ENCODE measurements at regions not wholly inside any gene's neighbourhood (a gene's known extent, or its start where the extent isn't known, plus 50 kb on each side); places are given as distances from the start of the nearest gene placed in this dataset.

DNA sequence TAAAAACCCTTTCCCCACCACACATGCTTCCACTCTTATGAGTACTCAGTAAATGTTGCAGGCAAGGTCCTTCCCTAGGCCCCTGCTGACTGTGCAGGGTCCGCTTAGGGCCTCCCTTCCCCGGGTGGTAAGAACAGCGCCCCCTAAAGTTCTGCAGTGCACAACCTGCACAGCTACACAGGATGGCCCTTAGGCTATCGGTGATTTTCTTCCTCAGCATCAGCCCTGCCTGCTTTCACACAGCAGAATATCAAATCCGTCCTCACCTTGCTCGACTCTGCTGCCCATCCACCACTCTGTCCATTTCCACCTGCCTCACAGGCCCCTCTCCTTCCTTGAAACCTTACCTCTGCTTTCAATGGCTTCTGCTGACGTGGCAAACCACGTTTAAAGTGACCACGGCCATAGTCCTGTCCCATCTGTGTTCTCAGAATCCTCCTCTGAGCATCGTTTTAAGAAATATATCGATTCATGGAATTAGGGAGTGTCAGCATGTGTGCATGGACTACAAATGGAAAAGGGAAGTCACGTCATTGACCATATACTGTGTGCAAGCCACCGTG lies 51.4 kb upstream of the TMEM132E start:
- H3K36me3 Mint-ChIP-seq = no peaks in the 10 kb centered on the region
- peaks cover 23 to 49% (median 38%) of the 10 kb centered on the region in 5 donors for H3K27me3 Mint-ChIP-seq
- H3K4me1 Mint-ChIP-seq = peaks cover 0 to 2% (median 0%) of the 10 kb centered on the region in 4 donors
- DNase-seq = no peak
- H3K9me3 Mint-ChIP-seq = no peaks in the 10 kb centered on the region
- H3K4me3 Mint-ChIP-seq = no peak overlapping the region
- no peak overlapping the region for H3K27ac Mint-ChIP-seq
- no peak for ATAC-seq
- POLR2A ChIA-PET = no interaction called here

DNA sequence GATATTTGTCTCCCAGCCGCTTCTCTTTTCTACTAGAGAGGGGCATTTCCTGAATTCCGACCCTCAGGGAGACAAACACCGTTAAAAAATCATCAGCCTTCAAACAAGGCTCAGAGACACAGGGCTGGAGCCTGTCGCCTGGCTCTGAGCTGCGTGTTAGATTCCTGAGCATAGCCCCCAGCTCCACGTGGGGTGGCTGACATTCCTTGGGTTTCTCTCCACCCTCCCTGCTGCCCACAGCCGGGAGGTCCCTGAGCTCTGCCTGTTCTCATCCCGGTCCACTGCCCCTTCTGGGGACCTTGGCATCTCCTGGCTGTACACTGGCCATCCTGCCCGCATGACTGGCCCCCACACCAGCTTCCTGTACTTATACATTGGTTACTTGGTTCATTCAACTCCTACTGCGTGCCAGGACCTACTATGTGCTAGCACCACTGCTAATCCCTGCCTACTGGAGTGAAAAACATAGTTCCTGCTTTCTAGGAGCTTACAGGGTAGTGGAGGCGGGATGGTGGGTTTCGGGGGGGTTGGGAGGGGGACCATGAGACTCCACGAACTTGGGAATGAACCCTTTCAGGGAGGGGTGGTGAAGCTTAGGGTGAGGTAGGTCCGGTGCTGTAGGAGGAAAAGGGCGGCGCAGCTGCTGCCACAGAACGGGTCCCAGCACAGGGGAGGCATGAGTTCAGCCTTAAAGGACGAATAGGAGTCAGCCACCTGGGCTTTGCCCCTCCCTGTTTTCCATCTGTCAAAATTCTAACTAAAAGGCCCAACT lies 52.1 kb upstream of the TMEM132E start:
- DNase-seq (no peak), ATAC-seq (no peak)
- Mint-ChIP-seq H3K27me3 (peaks cover 23 to 47% (median 32%) of the 10 kb centered on the region in 5 donors), H3K4me1 (peaks cover 0 to 2% (median 0%) of the 10 kb centered on the region in 4 donors), H3K9me3 (no peaks in the 10 kb centered on the region), H3K4me3 (no peak overlapping the region), H3K27ac (no peak overlapping the region), H3K36me3 (no peaks in the 10 kb centered on the region)
- POLR2A ChIA-PET = no interaction called here

DNA sequence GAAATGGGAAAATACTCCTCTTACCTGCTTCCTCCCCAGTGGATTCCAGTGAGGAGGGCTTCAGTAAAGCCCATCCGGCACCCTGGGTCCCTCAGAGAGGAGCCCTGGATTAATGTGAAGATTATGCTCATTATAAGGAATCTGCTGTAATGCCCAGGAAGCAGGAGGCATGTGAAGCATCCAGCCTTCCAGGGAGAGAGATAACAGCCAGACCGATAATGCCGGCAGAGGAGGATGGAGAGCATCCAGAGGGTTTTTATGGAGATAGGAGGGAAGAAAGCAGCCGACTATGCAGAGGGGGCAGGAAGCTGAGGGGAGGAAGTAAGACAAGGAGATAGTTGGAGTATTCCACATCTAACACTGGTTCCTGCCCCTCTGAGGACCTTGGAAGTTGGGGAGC lies 53.7 kb upstream of the TMEM132E start:
- Mint-ChIP-seq H3K36me3 (no peaks in the 10 kb centered on the region), H3K27ac (no peak overlapping the region), H3K9me3 (no peaks in the 10 kb centered on the region), H3K4me1 (peaks cover 0 to 2% (median 0%) of the 10 kb centered on the region in 4 donors), H3K27me3 (peaks cover 19 to 31% (median 24%) of the 10 kb centered on the region in 5 donors), H3K4me3 (no peak overlapping the region)
- DNase-seq (no peak), ATAC-seq (no peak)
- POLR2A ChIA-PET = no interaction called here

DNA sequence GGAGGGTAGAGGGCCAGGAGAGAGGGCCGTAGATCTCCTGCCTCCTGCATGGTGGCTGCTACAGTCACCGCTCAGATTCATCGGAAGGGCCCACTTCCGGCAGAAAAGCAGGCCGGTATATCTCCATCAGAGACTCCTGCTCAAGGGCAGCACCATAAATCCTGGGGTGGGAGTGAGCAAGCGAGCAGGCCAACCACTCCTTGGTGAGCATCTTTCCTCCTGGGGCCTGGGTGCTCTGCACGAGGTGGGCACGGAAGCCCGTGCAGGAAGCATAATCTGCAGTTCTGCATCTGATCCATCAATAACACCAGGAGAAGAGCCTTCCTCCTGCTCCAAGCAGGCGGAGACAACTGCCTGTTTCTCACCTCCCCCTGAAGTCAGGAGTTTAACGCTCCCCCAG lies 57.4 kb upstream of the TMEM132E start:
- H3K9me3 Mint-ChIP-seq = no peaks in the 10 kb centered on the region
- POLR2A ChIA-PET = no interaction called here
- H3K4me3 Mint-ChIP-seq = no peak overlapping the region
- no peak for ATAC-seq
- H3K27ac Mint-ChIP-seq = no peak overlapping the region
- peaks cover 0 to 12% (median 6%) of the 10 kb centered on the region in 5 donors for H3K27me3 Mint-ChIP-seq
- DNase-seq = no peak
- no peaks in the 10 kb centered on the region for H3K36me3 Mint-ChIP-seq
- peaks cover 0 to 1% (median 0%) of the 10 kb centered on the region in 4 donors for H3K4me1 Mint-ChIP-seq

DNA sequence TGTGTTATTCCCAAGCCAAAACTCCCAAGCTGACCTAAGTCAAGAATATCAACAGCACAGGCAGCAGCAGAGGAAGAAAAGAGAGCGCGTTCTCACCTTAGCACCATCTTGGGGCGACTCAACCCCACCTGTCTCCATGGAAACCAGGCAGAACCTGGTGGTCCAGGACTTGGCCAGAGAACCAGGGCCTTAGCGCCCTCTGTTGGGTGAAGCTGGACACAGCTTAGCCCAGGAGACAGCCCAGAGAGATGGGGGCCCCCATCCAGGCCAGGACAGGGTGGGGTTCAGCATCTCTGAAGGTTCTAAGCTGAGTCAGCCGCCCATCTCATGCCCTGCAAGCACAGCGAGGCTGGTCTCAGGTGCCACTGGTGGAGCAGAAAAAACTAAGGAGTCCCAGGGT lies 60.1 kb upstream of the TMEM132E start:
- DNase-seq (no peak), ATAC-seq (no peak)
- H3K27me3 Mint-ChIP-seq = peaks cover 3 to 28% (median 15%) of the 10 kb centered on the region in 5 donors
- H3K27ac Mint-ChIP-seq = no peak overlapping the region
- no peaks in the 10 kb centered on the region for H3K36me3 Mint-ChIP-seq
- H3K4me1 Mint-ChIP-seq = peaks cover 0 to 1% (median 0%) of the 10 kb centered on the region in 4 donors
- no peaks in the 10 kb centered on the region for H3K9me3 Mint-ChIP-seq
- POLR2A ChIA-PET = no interaction called here
- H3K4me3 Mint-ChIP-seq = no peak overlapping the region

DNA sequence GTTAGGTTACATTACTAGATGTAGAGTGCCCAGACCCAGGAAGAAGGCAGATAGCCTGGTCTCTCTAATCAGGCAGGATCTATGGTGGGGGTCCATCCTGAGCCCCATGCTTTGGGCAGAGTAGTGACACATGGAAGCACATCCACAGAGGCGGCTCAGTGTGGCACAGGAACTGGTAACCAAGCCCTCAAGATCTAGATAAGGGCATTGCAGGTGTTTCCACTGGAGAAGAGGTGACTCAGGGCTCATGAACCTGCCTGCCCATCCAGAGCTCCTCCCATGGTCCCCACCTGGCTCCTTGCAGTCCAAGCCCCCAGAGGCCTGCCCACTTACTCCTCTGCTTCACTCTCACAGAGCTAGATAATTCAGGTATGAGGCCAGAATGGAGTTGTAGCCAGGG lies 62.0 kb upstream of the TMEM132E start:
- DNase-seq (no peak), ATAC-seq (no peak)
- Mint-ChIP-seq H3K9me3 (no peaks in the 10 kb centered on the region), H3K4me1 (peaks cover 0 to 1% (median 0%) of the 10 kb centered on the region in 4 donors), H3K27me3 (peaks cover 3 to 28% (median 16%) of the 10 kb centered on the region in 5 donors), H3K4me3 (no peak overlapping the region), H3K27ac (peak overlapping the region in 1 of 10 donors; percentile 47), H3K36me3 (no peaks in the 10 kb centered on the region)
- POLR2A ChIA-PET = no interaction called here

DNA sequence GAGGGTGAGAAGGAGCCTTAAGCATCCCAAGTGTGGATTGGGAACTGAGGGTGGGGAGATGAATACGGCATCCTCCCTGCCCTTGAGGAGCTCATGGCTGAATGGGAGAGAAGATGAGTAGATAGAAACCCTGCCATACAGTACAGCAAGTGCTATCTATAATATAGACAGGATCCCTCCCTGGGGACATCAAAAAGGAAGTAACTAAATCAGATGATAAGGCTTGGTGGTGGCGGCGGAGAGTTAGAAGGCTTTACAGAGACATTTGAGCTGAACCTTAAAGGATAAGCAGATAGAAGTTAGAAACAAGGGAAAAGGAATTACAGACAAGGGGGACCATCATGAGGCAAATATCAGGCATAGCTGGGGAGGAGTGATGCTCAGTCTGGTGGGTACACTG lies 67.5 kb upstream of the TMEM132E start:
- no peak for ATAC-seq
- no peak overlapping the region for H3K27ac Mint-ChIP-seq
- H3K9me3 Mint-ChIP-seq = no peaks in the 10 kb centered on the region

DNA sequence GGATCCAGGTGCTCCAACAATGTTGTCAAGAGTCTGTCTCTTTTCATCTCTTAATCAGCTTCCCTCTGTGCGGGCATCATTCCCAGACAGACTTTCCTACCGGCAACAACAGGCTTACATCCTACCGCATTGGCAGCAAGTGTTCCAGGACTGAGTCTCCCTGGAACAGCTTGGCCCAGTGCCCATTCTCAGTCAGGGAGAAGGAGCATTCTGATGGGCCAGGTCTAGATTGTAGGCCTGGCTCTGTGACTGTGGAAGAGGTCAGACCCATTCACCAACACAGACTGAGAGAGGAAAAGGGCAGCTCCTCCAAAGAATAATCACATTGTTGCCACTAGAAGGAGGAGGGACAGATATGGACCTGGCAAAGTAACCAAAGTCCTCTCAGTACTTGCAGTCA lies 68.1 kb upstream of the TMEM132E start:
- Mint-ChIP-seq H3K36me3 (no peaks in the 10 kb centered on the region), H3K27ac (peak overlapping the region in 1 of 10 donors; percentile 4), H3K9me3 (no peaks in the 10 kb centered on the region), H3K4me3 (no peak overlapping the region), H3K4me1 (no peaks in the 10 kb centered on the region), H3K27me3 (peaks cover 27 to 66% (median 35%) of the 10 kb centered on the region in 5 donors)
- DNase-seq = no peak
- no peak for ATAC-seq
- POLR2A ChIA-PET = no interaction called here

More for the DNA sequence above, 67.5 kb upstream of the TMEM132E start:
- no peaks in the 10 kb centered on the region for H3K36me3 Mint-ChIP-seq
- H3K4me1 Mint-ChIP-seq = peaks cover 0 to under 1% (median 0%) of the 10 kb centered on the region in 4 donors
- no peak for DNase-seq
- no peak overlapping the region for H3K4me3 Mint-ChIP-seq
- peaks cover 20 to 66% (median 31%) of the 10 kb centered on the region in 5 donors for H3K27me3 Mint-ChIP-seq
- POLR2A ChIA-PET = no interaction called here

DNA sequence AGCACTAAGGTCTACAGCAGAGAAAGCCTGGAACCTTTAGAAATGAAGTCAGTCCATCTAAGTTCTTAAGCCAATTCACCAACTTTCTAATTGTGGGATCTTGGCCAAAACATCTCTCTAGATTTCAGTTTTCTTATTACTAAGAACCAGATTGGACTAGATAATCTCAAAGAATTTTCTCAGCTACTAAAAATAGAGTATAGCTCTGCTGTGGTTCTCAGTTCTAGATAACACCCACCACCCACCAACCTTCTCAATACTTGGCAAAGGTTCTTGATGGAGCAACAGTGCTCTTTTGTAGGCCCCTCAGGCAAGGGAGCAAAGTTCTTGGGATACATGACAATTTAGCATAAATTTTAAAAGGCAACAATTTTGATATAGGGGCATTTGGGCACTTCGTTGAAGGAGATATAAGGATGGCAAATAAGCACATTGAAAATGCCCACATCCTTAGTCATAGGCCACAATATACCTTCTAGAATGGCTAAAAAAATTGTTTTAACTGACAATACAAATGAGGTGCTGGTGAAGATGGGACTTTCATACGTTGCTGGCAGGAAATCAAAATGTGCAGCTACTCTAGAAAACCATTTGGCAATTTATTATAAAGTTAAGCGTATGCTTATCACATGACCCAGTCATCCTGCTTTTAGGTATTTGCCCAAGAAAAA lies 74.4 kb upstream of the TMEM132E start:
- no peak overlapping the region for H3K4me3 Mint-ChIP-seq
- no peak overlapping the region for H3K27ac Mint-ChIP-seq
- ATAC-seq (no peak), DNase-seq (no peak)
- POLR2A ChIA-PET = no interaction called here
- no peaks in the 10 kb centered on the region for H3K4me1 Mint-ChIP-seq
- H3K36me3 Mint-ChIP-seq = no peaks in the 10 kb centered on the region
- no peaks in the 10 kb centered on the region for H3K9me3 Mint-ChIP-seq
- H3K27me3 Mint-ChIP-seq = peaks cover 29 to 56% (median 50%) of the 10 kb centered on the region in 5 donors

DNA sequence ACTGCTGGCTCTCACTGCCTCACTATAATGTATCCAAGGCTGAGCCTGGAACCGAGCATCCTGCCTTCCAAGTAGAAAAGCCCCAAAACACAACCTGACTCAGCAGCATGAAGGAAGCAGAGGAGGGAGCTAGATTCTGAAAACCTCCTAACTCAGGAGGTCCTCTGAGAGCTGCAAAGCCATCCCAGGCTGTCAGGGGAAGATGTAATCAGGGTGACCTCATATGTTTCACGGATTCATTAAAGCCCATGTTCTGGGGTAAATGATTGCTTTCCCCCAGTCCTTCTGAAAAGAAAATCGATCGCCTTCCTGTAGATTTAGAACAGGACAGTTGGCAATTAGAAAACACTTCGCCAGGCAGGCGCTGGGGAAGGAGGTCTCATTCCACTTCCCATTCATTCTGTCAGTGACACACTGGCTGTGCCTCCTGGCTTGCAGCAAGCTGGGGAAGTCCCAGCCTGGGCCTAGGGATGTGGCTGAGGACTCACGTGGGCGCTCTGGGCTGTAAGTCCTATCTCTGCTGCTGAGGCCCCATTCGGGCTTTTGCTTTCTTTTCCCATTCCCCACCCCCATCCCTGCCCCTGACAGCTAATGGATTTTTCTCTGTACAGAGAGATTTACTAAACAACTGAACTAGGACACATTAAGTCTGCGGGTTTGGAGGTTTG lies 75.7 kb upstream of the TMEM132E start:
- DNase-seq = no peak
- Mint-ChIP-seq H3K27me3 (peaks cover 24 to 49% (median 43%) of the 10 kb centered on the region in 5 donors), H3K27ac (no peak overlapping the region), H3K4me3 (no peak overlapping the region), H3K36me3 (no peaks in the 10 kb centered on the region), H3K9me3 (no peaks in the 10 kb centered on the region), H3K4me1 (no peaks in the 10 kb centered on the region)
- no peak for ATAC-seq
- POLR2A ChIA-PET = no interaction called here

DNA sequence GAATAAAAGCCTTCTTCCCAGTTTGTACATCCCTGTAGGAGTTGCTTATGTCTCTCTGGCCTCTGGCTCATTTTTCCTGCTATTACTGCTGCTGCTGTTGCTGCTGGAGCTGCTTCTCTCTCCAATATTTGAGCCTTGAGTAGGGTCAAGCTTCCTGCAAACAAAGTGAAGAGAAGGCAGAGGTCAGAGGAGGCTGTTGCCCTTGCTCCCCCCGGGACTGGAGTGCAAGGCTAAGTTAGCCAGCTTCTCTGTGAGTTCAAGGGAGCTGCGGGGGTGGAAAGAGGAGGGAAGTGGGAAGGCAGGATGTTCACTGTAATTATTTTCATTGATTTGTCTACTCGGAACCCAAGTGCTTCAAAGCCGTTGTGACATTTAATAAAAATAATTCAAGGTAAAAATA lies 77.0 kb upstream of the TMEM132E start:
- Mint-ChIP-seq H3K4me3 (no peak overlapping the region), H3K27ac (no peak overlapping the region), H3K27me3 (peaks cover 20 to 49% (median 43%) of the 10 kb centered on the region in 5 donors), H3K9me3 (no peaks in the 10 kb centered on the region), H3K4me1 (no peaks in the 10 kb centered on the region), H3K36me3 (no peaks in the 10 kb centered on the region)
- ATAC-seq = no peak
- DNase-seq = no peak
- POLR2A ChIA-PET = no interaction called here

DNA sequence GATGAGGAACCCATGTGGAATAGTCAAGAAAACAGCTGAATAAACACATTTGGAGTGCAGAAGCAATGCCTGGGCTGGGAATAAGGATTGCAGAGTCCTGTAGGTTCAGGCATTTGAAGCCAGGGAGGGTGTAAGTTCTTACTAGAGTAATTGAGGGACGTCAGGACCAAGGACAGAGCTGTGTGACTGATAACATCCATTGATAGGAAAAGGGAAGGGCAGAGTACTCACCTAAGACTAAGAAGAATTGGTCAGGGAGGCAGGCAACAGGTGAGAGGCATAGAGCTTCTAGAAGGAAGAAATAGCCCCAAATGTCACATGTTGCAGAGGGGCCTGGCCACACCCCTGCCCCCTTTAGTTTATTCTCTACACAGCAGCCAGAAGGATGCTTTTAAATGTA lies 79.8 kb upstream of the TMEM132E start:
- Mint-ChIP-seq H3K27ac (no peak overlapping the region), H3K4me1 (no peaks in the 10 kb centered on the region), H3K9me3 (no peaks in the 10 kb centered on the region), H3K27me3 (peaks cover 12 to 31% (median 19%) of the 10 kb centered on the region in 5 donors), H3K36me3 (no peaks in the 10 kb centered on the region), H3K4me3 (no peak overlapping the region)
- DNase-seq = no peak
- ATAC-seq = no peak
- POLR2A ChIA-PET = no interaction called here

DNA sequence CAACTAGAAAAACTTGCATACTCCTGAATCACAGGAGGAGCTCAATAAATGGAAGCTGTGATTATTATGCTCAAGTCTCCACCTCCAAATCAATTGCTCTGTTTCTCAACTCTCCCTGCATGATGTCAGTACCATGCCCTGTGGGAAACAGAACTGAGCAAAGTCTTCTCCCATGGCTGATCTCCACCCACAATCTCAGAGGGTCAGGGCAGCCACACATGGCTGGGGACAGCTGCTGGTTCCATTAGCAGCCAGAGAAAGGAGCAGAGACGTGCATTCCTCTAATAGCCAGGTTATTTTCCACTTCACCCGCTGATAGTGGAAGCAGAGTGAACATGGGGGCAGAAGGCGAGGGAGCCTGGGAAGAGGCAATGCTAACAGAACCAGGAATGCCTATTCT lies 85.5 kb upstream of the TMEM132E start:
- peaks cover 10 to 54% (median 29%) of the 10 kb centered on the region in 5 donors for H3K27me3 Mint-ChIP-seq
- ATAC-seq = no peak
- no peak for DNase-seq
- H3K36me3 Mint-ChIP-seq = no peaks in the 10 kb centered on the region
- POLR2A ChIA-PET = no interaction called here
- no peak overlapping the region for H3K4me3 Mint-ChIP-seq
- no peak overlapping the region for H3K27ac Mint-ChIP-seq
- peaks cover 0 to 2% (median 0%) of the 10 kb centered on the region in 9 donors for H3K9me3 Mint-ChIP-seq
- H3K4me1 Mint-ChIP-seq = no peaks in the 10 kb centered on the region
